K562 (cell line): ENCODE measurements at regions not wholly inside any gene's neighbourhood (a gene's known extent, or its start where the extent isn't known, plus 50 kb on each side); places are given as distances from the start of the nearest gene placed in this dataset.

Experiments used
- ATAC-seq: fragments of 200-7000 bp; cut with Tn5 transposase; 3 replicates; pipeline ENCODE4 v1.9.1; 2020; ENCODE audit warnings: moderate library complexity
- BruUV-seq: library from RNA; stranded (reverse); fragments of 400-500 nt; replicated peaks from 2 replicates; lab custom pipeline; 2021; lab: Mats Ljungman, UMichigan
- CTCF ChIA-PET: fragments of 300-600 bp; formaldehyde crosslinking; extraction: SDS; loops from one replicate; lab custom pipeline; 2021; ENCODE audit warnings: low intra/inter-chr PET ratio; lab: Yijun Ruan, JAX
- POLR2A ChIA-PET: fragments of 300-600, 350-650 bp; sonication (Branson Sonifier 250); formaldehyde crosslinking; extraction: SDS; loops from one replicate; lab custom pipeline; 2021; ENCODE audit warnings: antibody characterized with exemption, inconsistent platforms; lab: Yijun Ruan, JAX
- DNase-seq, 4 experiments: peaks; one replicate each; pipeline versions ENCODE4 v3.0.0 to v3.0.0-alpha.2; 2011 to 2018; ENCODE audit warnings: low spot score in 3 of 4, mixed read lengths in 3 of 4; ENCODE audit errors: extremely low read depth in 1 of 4
- FAIRE-seq: peaks from 2 replicates; lab custom pipeline; 2011; peaks lifted over from hg19 to GRCh38; lab: Jason Lieb, UNC
- H2AFZ ChIP-seq: 2 replicates; pipeline ENCODE4 v1.6.0; 2011; ENCODE audit warnings: low read depth, low read length, control low read depth, inconsistent platforms
- H3K27ac ChIP-seq: fragments of 200-600 bp; 3 replicates; pipeline ENCODE4 v1.8.0; 2011; ENCODE audit warnings: low read depth, mild to moderate bottlenecking, control low read depth, inconsistent platforms, low read length, moderate library complexity, mixed read lengths; ENCODE audit errors: extremely low read depth
- H3K27me3 ChIP-seq, 2 experiments: fragments of 300-600 bp in 1 of 2; 2 replicates in 1 of 2; 3 replicates in 1 of 2; pipeline versions ENCODE4 v1.6.0 to v1.8.0; 2011; ENCODE audit warnings: inconsistent platforms in 2 of 2, low read length in 2 of 2, mild to moderate bottlenecking in 1 of 2, mixed read lengths in 1 of 2, moderate library complexity in 1 of 2; ENCODE audit not compliant: control insufficient read depth in 2 of 2, insufficient read depth in 2 of 2
- H3K36me3 ChIP-seq: fragments of 300-600 bp; 3 replicates; pipeline ENCODE4 v1.8.0; 2011; ENCODE audit warnings: mild to moderate bottlenecking, low read length, inconsistent platforms; ENCODE audit not compliant: control insufficient read depth, insufficient read depth
- H3K4me1 ChIP-seq, 2 experiments: fragments of 200-600 bp in 1 of 2; replicated peaks in 1 of 2; 2 replicates in 1 of 2; 3 replicates in 1 of 2; pipeline versions ENCODE4 v1.5.1 to v1.8.0; 2011; ENCODE audit warnings: inconsistent platforms in 2 of 2, low read length in 2 of 2, mild to moderate bottlenecking in 1 of 2, mixed read lengths in 1 of 2, moderate library complexity in 1 of 2; ENCODE audit not compliant: control insufficient read depth in 2 of 2, insufficient read depth in 2 of 2
- H3K4me2 ChIP-seq: 2 replicates; pipeline ENCODE4 v1.6.1; 2011; ENCODE audit warnings: low read length, control low read depth, inconsistent platforms, mixed read lengths; ENCODE audit not compliant: insufficient read depth
- H3K4me3 ChIP-seq: fragments of 200-600 bp; sonication (generic), shearing (Covaris generic); 2 replicates; pipeline ENCODE4 v1.5.1; 2016; ENCODE audit warnings: control low read depth, inconsistent platforms
- H3K79me2 ChIP-seq: fragments of 200-600 bp; 3 replicates; pipeline ENCODE4 v1.8.0; 2011; ENCODE audit warnings: low read length, inconsistent platforms; ENCODE audit not compliant: control insufficient read depth, insufficient read depth
- H3K9ac ChIP-seq, 2 experiments: 2 replicates each; pipeline versions ENCODE4 v1.6.0 to v1.6.1; 2011; ENCODE audit warnings: low read depth in 2 of 2, low read length in 2 of 2, control low read depth in 1 of 2, inconsistent platforms in 1 of 2, mild to moderate bottlenecking in 1 of 2, mixed read lengths in 1 of 2; ENCODE audit not compliant: insufficient read depth in 1 of 2
- H3K9me1 ChIP-seq: one replicate; pipeline ENCODE4 v1.6.0; 2011; ENCODE audit warnings: inconsistent platforms, mild to moderate bottlenecking, low read length, moderate library complexity; ENCODE audit not compliant: control insufficient read depth, insufficient read depth
- H3K9me3 ChIP-seq: replicated peaks from 2 replicates; pipeline ENCODE4 v1.5.1; 2011; ENCODE audit warnings: low read depth, low read length, inconsistent platforms; ENCODE audit not compliant: control insufficient read depth, insufficient read depth
- H4K20me1 ChIP-seq: replicated peaks from 2 replicates; pipeline ENCODE4 v1.6.1; 2011; ENCODE audit warnings: low read length, inconsistent platforms, mixed read lengths; ENCODE audit not compliant: control insufficient read depth, insufficient read depth
- CBX1 ChIP-seq: sonication (generic); IDR thresholded peaks from 2 replicates; pipeline ENCODE4 v1.6.1; 2016; ENCODE audit warnings: antibody characterized with exemption, low read depth, mild to moderate bottlenecking
- GTF2E2 ChIP-seq: fragments of 200-800 bp; sonication (Bioruptor generic); IDR thresholded peaks from 2 replicates; pipeline ENCODE4 v1.6.1; 2016; ENCODE audit warnings: missing genetic modification characterization, missing compliant biosample characterization
- PPARD ChIP-seq: fragments of 250-450 bp; sonication (Bioruptor Pico); IDR thresholded peaks from 2 replicates; pipeline ENCODE4 v1.8.0; 2022; ENCODE audit warnings: inconsistent platforms, mild to moderate bottlenecking, moderate library complexity
- SMAD1 ChIP-seq: fragments of 150-350 bp; IDR thresholded peaks from 2 replicates; pipeline ENCODE4 v1.6.1; 2014; ENCODE audit warnings: low read length, low read depth; ENCODE audit not compliant: partially characterized antibody
- SREBF1 ChIP-seq: fragments of 150-350 bp; IDR thresholded peaks from 2 replicates; pipeline ENCODE4 v1.6.1; 2014; ENCODE audit warnings: antibody characterized with exemption, low read depth, low read length, borderline replicate concordance
- ZSCAN32 ChIP-seq: fragments of 450-650 bp; formaldehyde crosslinking; IDR thresholded peaks from 2 replicates; pipeline ENCODE4 v1.4.0; 2020; ENCODE audit warnings: mild to moderate bottlenecking, moderate library complexity
- WGBS: fragments of 100-300 bp; shearing (Covaris generic); methylation state at CpG from one replicate; pipeline ENCODE4 v1.1.6; 2016; ENCODE audit warnings: low coverage, mixed read lengths; ENCODE audit not compliant: insufficient coverage; ENCODE audit errors: missing lambda C conversion rate; 5-methylcytosine and 5-hydroxymethylcytosine counted together
- in situ Hi-C: fragments of 300-500 bp; cut with MboI; formaldehyde crosslinking; loops from 4 replicates; pipeline ENCODE4 v1.15.0; 2018; ENCODE audit warnings: inconsistent platforms, mixed read lengths
- intact Hi-C: fragments of 100-400 bp; cut with micrococcal nuclease; formaldehyde crosslinking; loops from 2 replicates; pipeline ENCODE4 v1.14.2; 2022
- TF ChIP-seq, protein P1 (sequence below): sonication (generic); formaldehyde crosslinking; IDR thresholded peaks from 2 replicates; pipeline ENCODE4 v1.8.0; 2022; ENCODE audit warnings: mild to moderate bottlenecking, missing genetic modification reagents
- TF ChIP-seq, protein P2 (sequence below): IDR thresholded peaks from 2 replicates; pipeline ENCODE4 v1.6.1; 2011; ENCODE audit warnings: borderline replicate concordance, low read depth, mild to moderate bottlenecking, moderate library complexity, low read length; ENCODE audit not compliant: insufficient read depth, poor library complexity, severe bottlenecking

DNA sequence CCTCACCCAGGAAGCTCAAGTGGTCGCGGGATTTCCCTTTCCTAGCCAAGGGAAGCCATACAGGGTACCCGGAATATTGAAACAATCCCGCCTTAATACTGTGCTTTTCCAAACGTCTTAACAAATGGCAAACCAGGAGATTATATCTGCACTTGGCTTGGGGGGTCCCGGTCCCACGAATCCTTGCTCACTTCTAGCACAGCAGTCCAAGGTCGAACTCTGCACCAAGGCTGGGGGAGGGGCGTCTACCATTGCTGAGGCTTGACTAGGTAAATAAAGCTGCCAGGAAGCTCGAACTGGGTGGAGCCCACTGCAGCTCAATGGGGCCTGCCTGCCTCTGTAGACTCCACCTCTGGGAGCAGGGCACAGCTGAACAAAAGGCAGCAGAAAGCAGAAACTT lies 1644.8 kb downstream of the PCDH9 start:
- H3K9ac ChIP-seq = no peak overlapping the region
- ChIA-PET CTCF (no interaction called here), POLR2A (no interaction called here)
- H2AFZ ChIP-seq = no peak overlapping the region
- no peak overlapping the region for H3K27ac ChIP-seq
- no peaks in the 10 kb centered on the region for H3K79me2 ChIP-seq
- ATAC-seq (no peak), DNase-seq (no peak), FAIRE-seq (no peak)
- no peaks in the 10 kb centered on the region for H3K9me3 ChIP-seq
- no peaks in the 10 kb centered on the region for H3K9me1 ChIP-seq
- TF ChIP-seq, protein P1, sequence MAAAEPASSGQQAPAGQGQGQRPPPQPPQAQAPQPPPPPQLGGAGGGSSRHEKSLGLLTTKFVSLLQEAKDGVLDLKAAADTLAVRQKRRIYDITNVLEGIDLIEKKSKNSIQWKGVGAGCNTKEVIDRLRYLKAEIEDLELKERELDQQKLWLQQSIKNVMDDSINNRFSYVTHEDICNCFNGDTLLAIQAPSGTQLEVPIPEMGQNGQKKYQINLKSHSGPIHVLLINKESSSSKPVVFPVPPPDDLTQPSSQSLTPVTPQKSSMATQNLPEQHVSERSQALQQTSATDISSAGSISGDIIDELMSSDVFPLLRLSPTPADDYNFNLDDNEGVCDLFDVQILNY = no peak
- TF ChIP-seq PPARD (no peak), GTF2E2 (tag) (no peak), SMAD1 (no peak), SREBF1 (no peak), CBX1 (no peak), ZSCAN32 (no peak)
- TF ChIP-seq, protein P2, sequence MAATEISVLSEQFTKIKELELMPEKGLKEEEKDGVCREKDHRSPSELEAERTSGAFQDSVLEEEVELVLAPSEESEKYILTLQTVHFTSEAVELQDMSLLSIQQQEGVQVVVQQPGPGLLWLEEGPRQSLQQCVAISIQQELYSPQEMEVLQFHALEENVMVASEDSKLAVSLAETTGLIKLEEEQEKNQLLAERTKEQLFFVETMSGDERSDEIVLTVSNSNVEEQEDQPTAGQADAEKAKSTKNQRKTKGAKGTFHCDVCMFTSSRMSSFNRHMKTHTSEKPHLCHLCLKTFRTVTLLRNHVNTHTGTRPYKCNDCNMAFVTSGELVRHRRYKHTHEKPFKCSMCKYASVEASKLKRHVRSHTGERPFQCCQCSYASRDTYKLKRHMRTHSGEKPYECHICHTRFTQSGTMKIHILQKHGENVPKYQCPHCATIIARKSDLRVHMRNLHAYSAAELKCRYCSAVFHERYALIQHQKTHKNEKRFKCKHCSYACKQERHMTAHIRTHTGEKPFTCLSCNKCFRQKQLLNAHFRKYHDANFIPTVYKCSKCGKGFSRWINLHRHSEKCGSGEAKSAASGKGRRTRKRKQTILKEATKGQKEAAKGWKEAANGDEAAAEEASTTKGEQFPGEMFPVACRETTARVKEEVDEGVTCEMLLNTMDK = no peak
- 2% methylated on average over 9 of the region's 10 CpGs for WGBS
- no peak overlapping the region for H3K4me2 ChIP-seq
- H3K27me3 ChIP-seq = no peaks in the 10 kb centered on the region
- H3K4me3 ChIP-seq = no peak overlapping the region
- no peaks in the 10 kb centered on the region for H3K36me3 ChIP-seq
- H3K4me1 ChIP-seq = no peaks in the 10 kb centered on the region
- BruUV-seq = no TSS peak
- in situ Hi-C loops = no loop called here
- H4K20me1 ChIP-seq = no peaks in the 10 kb centered on the region
- intact Hi-C loops = no loop called here
